BLaER1 (cell line): ENCODE measurements at regions not wholly inside any gene's neighbourhood (a gene's known extent, or its start where the extent isn't known, plus 50 kb on each side); places are given as distances from the start of the nearest gene placed in this dataset.
"Not testable (repeated sequence)": the region's sequence is repeated elsewhere in the genome, so short reads cannot be mapped to it uniquely, and the experiment has no call there.

Source experiments
- H3K27ac ChIP-seq: shearing (Covaris generic); formaldehyde crosslinking; 2 replicates; pipeline ENCODE4 v1.8.1; 2022
- H3K27me3 ChIP-seq: shearing (Covaris generic); formaldehyde crosslinking; 2 replicates; pipeline ENCODE4 v1.8.1; 2022
- H3K36me3 ChIP-seq: shearing (Covaris generic); formaldehyde crosslinking; 2 replicates; pipeline ENCODE4 v1.8.1; 2022
- H3K4me1 ChIP-seq: shearing (Covaris generic); formaldehyde crosslinking; 2 replicates; pipeline ENCODE4 v1.8.1; 2022
- H3K4me2 ChIP-seq: shearing (Covaris generic); formaldehyde crosslinking; 2 replicates; pipeline ENCODE4 v1.8.1; 2022
- H3K4me3 ChIP-seq: shearing (Covaris generic); formaldehyde crosslinking; 2 replicates; pipeline ENCODE4 v1.8.1; 2022
- H3K9ac ChIP-seq: shearing (Covaris generic); formaldehyde crosslinking; 2 replicates; pipeline ENCODE4 v1.8.1; 2022
- H3K9me3 ChIP-seq: shearing (Covaris generic); formaldehyde crosslinking; 2 replicates; pipeline ENCODE4 v1.8.1; 2022
- H4K20me1 ChIP-seq: shearing (Covaris generic); formaldehyde crosslinking; 2 replicates; pipeline ENCODE4 v1.8.1; 2022
- Cebpa-rat ChIP-seq: shearing (Covaris generic); IDR thresholded peaks from 2 replicates; pipeline ENCODE4 v1.8.1; 2022

DNA sequence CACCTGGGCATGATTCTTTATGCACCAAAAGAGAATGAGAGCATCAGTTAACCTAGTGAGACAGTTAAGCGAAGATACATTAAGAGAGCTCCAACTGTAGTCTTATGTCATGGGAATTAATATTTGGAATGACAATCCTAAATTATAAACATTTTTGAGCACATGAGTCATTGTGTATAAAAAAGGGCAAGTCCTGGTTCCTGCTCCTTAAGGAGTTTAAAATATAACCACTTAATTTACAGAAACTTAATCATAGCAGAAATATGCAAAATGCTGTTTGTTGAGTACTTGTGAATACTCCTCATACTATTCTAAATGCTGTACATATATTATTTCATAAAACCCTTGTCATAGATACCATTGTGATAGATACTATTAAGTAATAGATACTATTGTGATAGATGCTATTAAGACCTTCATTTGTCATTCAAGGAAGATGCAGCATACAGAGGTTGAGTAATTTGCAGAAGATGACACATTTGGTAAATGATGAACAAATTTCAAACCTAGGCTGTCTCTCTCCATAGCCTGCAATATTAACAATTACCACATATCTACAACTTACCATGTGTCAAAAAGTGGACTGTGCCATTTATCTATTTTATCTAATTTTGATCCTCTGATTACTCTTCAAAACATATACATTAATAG lies 301.0 kb downstream of the TBC1D4 start:
- Histone ChIP-seq H3K4me3 (no peak overlapping the region), H3K4me2 (no peak overlapping the region), H4K20me1 (no peaks in the 10 kb centered on the region), H3K4me1 (no peaks in the 10 kb centered on the region), H3K9ac (no peak overlapping the region), H3K27me3 (no peaks in the 10 kb centered on the region), H3K36me3 (no peaks in the 10 kb centered on the region), H3K27ac (no peak overlapping the region), H3K9me3 (peaks cover 15% of the 10 kb centered on the region)
- no peak for TF ChIP-seq Cebpa-rat

DNA sequence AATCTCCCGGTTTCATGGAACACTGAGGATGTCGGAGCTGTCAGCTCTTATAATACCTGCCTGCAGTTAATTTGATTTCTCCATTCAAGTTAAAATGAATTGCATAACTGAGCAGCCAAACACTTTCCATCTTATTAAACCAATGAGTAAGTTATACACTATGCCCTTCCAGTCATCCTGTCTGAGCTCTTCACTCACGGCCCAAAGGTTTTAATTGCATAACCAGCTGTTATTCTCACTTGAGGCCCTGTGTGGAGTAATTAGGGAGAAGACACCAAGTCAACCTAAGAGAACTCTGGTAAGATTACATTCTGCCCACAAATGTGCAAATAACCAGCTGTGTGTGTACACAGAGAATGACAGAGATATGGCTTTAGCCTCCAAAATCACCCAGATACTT lies 303.5 kb downstream of the TBC1D4 start:
- no peaks in the 10 kb centered on the region for H3K27me3 ChIP-seq
- H3K36me3 ChIP-seq = no peaks in the 10 kb centered on the region
- H3K27ac ChIP-seq = no peak overlapping the region
- H4K20me1 ChIP-seq = no peaks in the 10 kb centered on the region
- no peak for TF ChIP-seq Cebpa-rat
- H3K4me2 ChIP-seq = no peak overlapping the region
- peaks cover 1% of the 10 kb centered on the region; the same call in 1 of the 2 replicates for H3K9me3 ChIP-seq
- no peaks in the 10 kb centered on the region for H3K4me1 ChIP-seq
- H3K4me3 ChIP-seq = no peak overlapping the region
- no peak overlapping the region for H3K9ac ChIP-seq

DNA sequence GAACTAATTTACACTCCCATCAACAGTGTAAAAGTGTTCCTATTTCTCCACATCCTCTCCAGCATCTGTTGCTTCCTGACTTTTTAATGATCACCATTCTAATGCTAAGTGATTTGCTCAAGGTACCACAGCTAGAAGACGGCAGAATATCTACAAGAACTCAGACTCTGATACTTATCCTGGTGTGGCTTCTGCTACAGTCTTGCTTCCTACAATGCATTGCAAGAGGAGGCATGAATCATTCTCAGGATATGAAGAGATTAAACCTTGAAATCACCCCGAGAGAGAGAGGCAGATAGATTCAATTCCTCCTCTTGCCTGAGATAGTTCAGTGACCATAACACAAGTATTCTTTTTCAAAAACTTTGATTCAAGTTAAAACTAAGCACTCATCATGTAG lies 306.4 kb downstream of the TBC1D4 start:
- H3K4me3 ChIP-seq = no peak overlapping the region
- H3K27ac ChIP-seq = no peak overlapping the region
- H3K4me1 ChIP-seq = no peaks in the 10 kb centered on the region
- no peaks in the 10 kb centered on the region for H3K9me3 ChIP-seq
- no peak overlapping the region for H3K4me2 ChIP-seq
- no peaks in the 10 kb centered on the region for H3K36me3 ChIP-seq
- no peaks in the 10 kb centered on the region for H4K20me1 ChIP-seq
- no peaks in the 10 kb centered on the region for H3K27me3 ChIP-seq
- H3K9ac ChIP-seq = no peak overlapping the region
- TF ChIP-seq Cebpa-rat = no peak

- H3K4me3 ChIP-seq, H3K36me3 ChIP-seq, H3K4me1 ChIP-seq, H3K4me2 ChIP-seq, H3K27ac ChIP-seq, H3K9me3 ChIP-seq, H4K20me1 ChIP-seq, H3K27me3 ChIP-seq, H3K9ac ChIP-seq: not testable (repeated sequence)
These were observed 306.9 kb downstream of the TBC1D4 start for GRCh38 chr13:75175097-75175496.

DNA sequence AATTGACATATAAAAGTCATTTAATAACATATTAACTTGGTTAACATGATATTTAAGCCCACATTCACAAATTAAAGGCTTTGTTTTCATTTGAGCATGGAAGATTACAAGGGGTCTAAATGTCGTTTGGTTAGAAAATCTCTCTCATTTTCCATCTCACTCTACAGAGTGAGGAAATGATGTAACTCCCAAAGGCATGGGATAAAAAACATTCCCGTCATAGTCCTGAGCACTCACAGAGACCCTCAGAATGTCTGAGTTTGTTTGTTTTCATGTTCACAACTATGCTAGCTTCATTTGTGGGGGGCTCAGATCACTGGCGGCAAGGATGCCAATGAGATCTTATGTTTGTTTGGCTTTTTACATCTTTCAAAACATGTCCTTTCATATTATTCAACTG lies 307.5 kb downstream of the TBC1D4 start:
- Histone ChIP-seq H3K4me2 (no peak overlapping the region), H3K36me3 (no peaks in the 10 kb centered on the region), H3K9me3 (no peaks in the 10 kb centered on the region), H3K9ac (no peak overlapping the region), H3K4me3 (no peak overlapping the region), H3K27ac (no peak overlapping the region), H3K27me3 (no peaks in the 10 kb centered on the region), H3K4me1 (no peaks in the 10 kb centered on the region), H4K20me1 (no peaks in the 10 kb centered on the region)
- no peak for TF ChIP-seq Cebpa-rat

GRCh38 chr13:75173457-75174356 lies 308.3 kb downstream of the TBC1D4 start:
- no peaks in the 10 kb centered on the region for H3K36me3 ChIP-seq
- TF ChIP-seq Cebpa-rat = no peak

DNA sequence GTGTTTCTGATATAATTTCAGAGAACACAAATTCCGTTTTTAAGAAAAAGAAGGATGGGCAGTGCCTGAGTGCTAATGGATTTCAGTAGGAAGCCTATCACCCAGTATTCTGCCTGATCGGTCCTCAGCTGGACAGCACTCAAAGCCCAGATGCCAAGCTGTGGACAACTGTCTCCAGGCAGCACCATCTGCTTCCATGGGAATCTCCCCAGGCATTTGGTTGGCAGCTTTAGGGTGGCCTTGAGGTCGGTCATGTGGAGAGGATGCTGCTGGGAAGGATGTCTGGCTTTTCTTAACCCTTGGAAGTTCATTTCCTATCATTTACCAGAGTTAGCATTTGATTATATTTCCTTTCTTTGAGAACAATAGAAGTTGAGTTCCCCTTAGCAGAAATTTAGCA lies 311.7 kb downstream of the TBC1D4 start:
- no peak overlapping the region for H3K27ac ChIP-seq
- H3K4me2 ChIP-seq = no peak overlapping the region
- no peaks in the 10 kb centered on the region for H3K9me3 ChIP-seq
- no peak for TF ChIP-seq Cebpa-rat
- H3K27me3 ChIP-seq = no peaks in the 10 kb centered on the region
- no peaks in the 10 kb centered on the region for H4K20me1 ChIP-seq
- no peaks in the 10 kb centered on the region for H3K36me3 ChIP-seq
- no peaks in the 10 kb centered on the region for H3K4me1 ChIP-seq
- no peak overlapping the region for H3K9ac ChIP-seq
- H3K4me3 ChIP-seq = no peak overlapping the region

More at GRCh38 chr13:75173457-75174356, 308.3 kb downstream of the TBC1D4 start:
- H3K9me3 ChIP-seq = no peaks in the 10 kb centered on the region
- H3K4me2 ChIP-seq = no peak overlapping the region
- H3K4me1 ChIP-seq = no peaks in the 10 kb centered on the region
- no peak overlapping the region for H3K27ac ChIP-seq
- no peaks in the 10 kb centered on the region for H3K27me3 ChIP-seq
- H3K9ac ChIP-seq = no peak overlapping the region
- H3K4me3 ChIP-seq = no peak overlapping the region
- H4K20me1 ChIP-seq = no peaks in the 10 kb centered on the region

DNA sequence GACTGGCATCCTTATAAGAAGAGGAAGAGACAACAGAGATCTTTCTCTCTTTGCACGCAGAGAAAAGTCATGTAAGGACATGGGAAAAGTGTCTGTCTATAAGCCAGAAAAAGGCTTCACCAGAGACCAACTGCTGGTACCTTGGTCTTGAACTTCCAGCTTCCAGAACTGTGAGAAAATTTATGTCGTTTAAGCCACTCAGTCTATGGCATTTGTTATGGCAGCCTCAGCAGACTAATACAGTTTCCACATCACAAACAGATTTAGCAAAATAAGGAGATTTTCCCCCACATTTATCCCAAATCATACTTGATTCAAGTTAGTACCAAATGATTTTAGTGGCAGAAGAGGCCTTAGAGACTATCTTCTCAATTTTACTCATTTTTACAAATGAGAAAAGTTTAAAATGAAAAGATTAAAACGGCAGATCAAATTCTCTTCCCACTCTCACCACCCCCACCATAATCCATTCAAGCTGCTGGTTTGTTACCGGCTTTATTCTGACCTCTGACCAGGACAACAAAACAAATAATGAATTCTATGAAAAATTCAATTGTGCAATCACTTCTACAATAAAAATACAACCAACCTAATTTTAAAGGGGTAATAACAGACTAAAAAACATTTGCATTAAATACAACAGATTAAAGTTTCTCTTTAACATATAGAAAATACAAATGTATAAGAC lies 316.3 kb downstream of the TBC1D4 start:
- TF ChIP-seq Cebpa-rat = no peak
- Histone ChIP-seq H3K27me3 (no peaks in the 10 kb centered on the region), H3K27ac (no peak overlapping the region), H3K4me1 (no peaks in the 10 kb centered on the region), H4K20me1 (no peaks in the 10 kb centered on the region), H3K9me3 (no peaks in the 10 kb centered on the region), H3K9ac (no peak overlapping the region), H3K4me3 (no peak overlapping the region), H3K36me3 (no peaks in the 10 kb centered on the region), H3K4me2 (no peak overlapping the region)

- Histone ChIP-seq H3K27me3 (no peaks in the 10 kb centered on the region), H3K4me1 (no peaks in the 10 kb centered on the region), H3K9ac (no peak overlapping the region), H3K36me3 (no peaks in the 10 kb centered on the region), H3K9me3 (no peaks in the 10 kb centered on the region), H3K27ac (no peak overlapping the region), H4K20me1 (no peaks in the 10 kb centered on the region), H3K4me3 (no peak overlapping the region), H3K4me2 (no peak overlapping the region)
- no peak for TF ChIP-seq Cebpa-rat
These were observed 320.2 kb downstream of the TBC1D4 start for GRCh38 chr13:75161804-75162203.

DNA sequence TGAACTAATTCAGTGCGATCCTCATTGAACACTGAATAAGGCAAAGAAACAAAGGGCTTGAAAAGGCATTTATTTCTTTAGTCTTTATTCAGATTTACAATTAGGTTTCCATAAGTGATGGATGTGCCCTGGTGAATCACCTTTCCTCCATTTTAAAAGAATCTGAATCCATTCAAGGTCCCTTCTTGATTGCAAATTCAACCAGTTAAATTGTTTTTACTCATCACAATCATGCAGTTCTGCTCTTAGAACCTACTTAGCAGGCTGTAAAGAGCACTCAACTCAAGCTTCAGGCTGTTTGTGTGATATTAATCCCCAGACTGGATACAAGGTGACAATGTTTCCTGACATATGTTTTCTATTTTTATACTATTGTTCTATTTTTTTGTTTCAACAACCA lies 321.0 kb downstream of the TBC1D4 start:
- Histone ChIP-seq H3K27ac (no peak overlapping the region), H3K4me2 (no peak overlapping the region), H3K4me1 (no peaks in the 10 kb centered on the region), H3K4me3 (no peak overlapping the region), H3K9me3 (no peaks in the 10 kb centered on the region), H3K36me3 (no peaks in the 10 kb centered on the region), H4K20me1 (no peaks in the 10 kb centered on the region), H3K27me3 (no peaks in the 10 kb centered on the region), H3K9ac (no peak overlapping the region)
- no peak for TF ChIP-seq Cebpa-rat
